Stimulated activated naive B cell treated with anti-CD40 and anti-IgM and Interleukin-4, amounts not matched to agents 10 μg/mL and 1 μg/mL and 100 μg/mL, for 72 hours (primary cell): ENCODE measurements at regions not wholly inside any gene's neighbourhood (a gene's known extent, or its start where the extent isn't known, plus 50 kb on each side); places are given as distances from the start of the nearest gene placed in this dataset.

Experiments used
- ATAC-seq, 2 donors: fragments of 150-1000 bp; cut with Tn5 transposase; replicated peaks; 2 replicates each; pipeline ENCODE4 v1.10.0; 2021; ENCODE audit warnings: moderate library complexity in 1 of 2
- DNase-seq: peaks from one replicate; pipeline ENCODE4 v3.0.0; 2021
- H3K27ac Mint-ChIP-seq: one replicate; pipeline ENCODE4 v1.8.0; 2022; ENCODE audit warnings: mild to moderate bottlenecking, mixed read lengths
- H3K27me3 Mint-ChIP-seq, 2 donors: one replicate each; pipeline ENCODE4 v1.8.0; 2022; ENCODE audit warnings: mixed read lengths in 2 of 2
- H3K36me3 Mint-ChIP-seq, 2 donors: one replicate each; pipeline ENCODE4 v1.8.0; 2022; ENCODE audit warnings: mixed read lengths in 2 of 2, mild to moderate bottlenecking in 1 of 2
- H3K4me1 Mint-ChIP-seq, 2 donors: one replicate each; pipeline ENCODE4 v1.8.0; 2022; ENCODE audit warnings: mixed read lengths in 2 of 2, mild to moderate bottlenecking in 1 of 2
- H3K4me3 Mint-ChIP-seq, 2 donors: one replicate each; pipeline ENCODE4 v1.8.0; 2022; ENCODE audit warnings: mild to moderate bottlenecking in 2 of 2, mixed read lengths in 2 of 2, moderate library complexity in 1 of 2
- H3K9me3 Mint-ChIP-seq, 2 donors: one replicate each; pipeline ENCODE4 v1.8.0; 2022; ENCODE audit warnings: mixed read lengths in 2 of 2, mild to moderate bottlenecking in 1 of 2

- Mint-ChIP-seq H3K4me1 (no peaks in the 10 kb centered on the region), H3K4me3 (no peak overlapping the region), H3K27ac (no peak overlapping the region), H3K9me3 (peaks cover 3 to 4% of the 10 kb centered on the region in 2 donors), H3K27me3 (no peaks in the 10 kb centered on the region), H3K36me3 (no peaks in the 10 kb centered on the region)
- DNase-seq: no peak
- ATAC-seq: no peak
Observed at GRCh38 chr6:93786474-93787330, 367.3 kb upstream of the EPHA7 start.

- Mint-ChIP-seq H3K27me3 (no peaks in the 10 kb centered on the region), H3K4me1 (no peaks in the 10 kb centered on the region), H3K27ac (no peak overlapping the region), H3K4me3 (no peak overlapping the region), H3K9me3 (peaks cover 3 to 4% of the 10 kb centered on the region in 2 donors), H3K36me3 (no peaks in the 10 kb centered on the region)
- DNase-seq (no peak), ATAC-seq (no peak)
Observed at GRCh38 chr6:93785694-93786030, 366.3 kb upstream of the EPHA7 start.

- H3K27ac Mint-ChIP-seq: no peak overlapping the region
- no peak overlapping the region for H3K4me3 Mint-ChIP-seq
- H3K4me1 Mint-ChIP-seq: no peaks in the 10 kb centered on the region
- no peak for DNase-seq
- ATAC-seq: no peak
- no peaks in the 10 kb centered on the region for H3K36me3 Mint-ChIP-seq
- no peaks in the 10 kb centered on the region for H3K27me3 Mint-ChIP-seq
- peaks cover 3 to 4% of the 10 kb centered on the region in 2 donors for H3K9me3 Mint-ChIP-seq
Observed at GRCh38 chr6:93784794-93785693, 365.7 kb upstream of the EPHA7 start.

GRCh38 chr6:93779086-93779841 is 359.9 kb upstream of the EPHA7 start:
- DNase-seq (no peak), ATAC-seq (no peak)
- Mint-ChIP-seq H3K4me3 (no peak overlapping the region), H3K27me3 (no peaks in the 10 kb centered on the region), H3K36me3 (no peaks in the 10 kb centered on the region), H3K4me1 (no peaks in the 10 kb centered on the region), H3K27ac (no peak overlapping the region), H3K9me3 (no peaks in the 10 kb centered on the region)

GRCh38 chr6:93759190-93759589 is 339.8 kb upstream of the EPHA7 start:
- Mint-ChIP-seq H3K4me1 (no peaks in the 10 kb centered on the region), H3K36me3 (no peaks in the 10 kb centered on the region), H3K9me3 (no peaks in the 10 kb centered on the region), H3K4me3 (no peak overlapping the region), H3K27me3 (no peaks in the 10 kb centered on the region), H3K27ac (no peak overlapping the region)
- no peak for ATAC-seq
- no peak for DNase-seq

- ATAC-seq (no peak), DNase-seq (no peak)
- H3K27ac Mint-ChIP-seq: no peak overlapping the region
- no peak overlapping the region for H3K4me3 Mint-ChIP-seq
- H3K36me3 Mint-ChIP-seq: no peaks in the 10 kb centered on the region
- H3K4me1 Mint-ChIP-seq: no peaks in the 10 kb centered on the region
- H3K27me3 Mint-ChIP-seq: no peaks in the 10 kb centered on the region
- H3K9me3 Mint-ChIP-seq: no peaks in the 10 kb centered on the region
Observed at GRCh38 chr6:93751969-93752368, 332.6 kb upstream of the EPHA7 start.

GRCh38 chr6:93749930-93750329 is 330.6 kb upstream of the EPHA7 start:
- H3K27ac Mint-ChIP-seq: no peak overlapping the region
- no peaks in the 10 kb centered on the region for H3K9me3 Mint-ChIP-seq
- DNase-seq: no peak
- no peaks in the 10 kb centered on the region for H3K36me3 Mint-ChIP-seq
- no peak for ATAC-seq
- no peaks in the 10 kb centered on the region for H3K27me3 Mint-ChIP-seq
- H3K4me3 Mint-ChIP-seq: no peak overlapping the region
- no peaks in the 10 kb centered on the region for H3K4me1 Mint-ChIP-seq

GRCh38 chr6:93749191-93749590 is 329.8 kb upstream of the EPHA7 start:
- no peaks in the 10 kb centered on the region for H3K36me3 Mint-ChIP-seq
- DNase-seq (no peak), ATAC-seq (no peak)
- H3K9me3 Mint-ChIP-seq: no peaks in the 10 kb centered on the region
- H3K4me3 Mint-ChIP-seq: no peak overlapping the region
- no peaks in the 10 kb centered on the region for H3K4me1 Mint-ChIP-seq
- no peaks in the 10 kb centered on the region for H3K27me3 Mint-ChIP-seq
- H3K27ac Mint-ChIP-seq: no peak overlapping the region

GRCh38 chr6:93746892-93747291 is 327.5 kb upstream of the EPHA7 start:
- Mint-ChIP-seq H3K4me1 (no peaks in the 10 kb centered on the region), H3K27me3 (no peaks in the 10 kb centered on the region), H3K4me3 (no peak overlapping the region), H3K9me3 (peaks cover 0 to 4% of the 10 kb centered on the region in 2 donors), H3K36me3 (no peaks in the 10 kb centered on the region), H3K27ac (no peak overlapping the region)
- DNase-seq (no peak), ATAC-seq (no peak)

GRCh38 chr6:93745306-93745705 is 325.9 kb upstream of the EPHA7 start:
- DNase-seq: no peak
- Mint-ChIP-seq H3K9me3 (peaks cover 2 to 4% of the 10 kb centered on the region in 2 donors), H3K36me3 (no peaks in the 10 kb centered on the region), H3K27me3 (no peaks in the 10 kb centered on the region), H3K4me3 (no peak overlapping the region), H3K4me1 (no peaks in the 10 kb centered on the region), H3K27ac (no peak overlapping the region)
- ATAC-seq: no peak

GRCh38 chr6:93735099-93735498 is 315.7 kb upstream of the EPHA7 start:
- no peak for ATAC-seq
- peaks cover 0 to 2% of the 10 kb centered on the region in 2 donors for H3K4me1 Mint-ChIP-seq
- H3K27ac Mint-ChIP-seq: no peak overlapping the region
- H3K4me3 Mint-ChIP-seq: no peak overlapping the region
- H3K9me3 Mint-ChIP-seq: peaks cover 0 to 4% of the 10 kb centered on the region in 2 donors
- DNase-seq: no peak
- H3K36me3 Mint-ChIP-seq: no peaks in the 10 kb centered on the region
- no peaks in the 10 kb centered on the region for H3K27me3 Mint-ChIP-seq

GRCh38 chr6:93731306-93731705 is 311.9 kb upstream of the EPHA7 start:
- Mint-ChIP-seq H3K27me3 (no peaks in the 10 kb centered on the region), H3K27ac (no peak overlapping the region), H3K36me3 (no peaks in the 10 kb centered on the region), H3K4me1 (peaks cover 0 to 2% of the 10 kb centered on the region in 2 donors), H3K9me3 (peaks cover 2 to 4% of the 10 kb centered on the region in 2 donors), H3K4me3 (no peak overlapping the region)
- ATAC-seq (no peak), DNase-seq (no peak)

GRCh38 chr6:93728150-93728549 is 308.8 kb upstream of the EPHA7 start:
- H3K4me1 Mint-ChIP-seq: peaks cover 0 to 2% of the 10 kb centered on the region in 2 donors
- no peak for DNase-seq
- H3K36me3 Mint-ChIP-seq: no peaks in the 10 kb centered on the region
- no peak for ATAC-seq
- no peak overlapping the region for H3K27ac Mint-ChIP-seq
- peaks cover 4 to 7% of the 10 kb centered on the region in 2 donors for H3K9me3 Mint-ChIP-seq
- no peak overlapping the region for H3K4me3 Mint-ChIP-seq
- no peaks in the 10 kb centered on the region for H3K27me3 Mint-ChIP-seq

- ATAC-seq: no peak
Observed at GRCh38 chr6:93727447-93727846, 308.1 kb upstream of the EPHA7 start.

More at GRCh38 chr6:93727447-93727846, 308.1 kb upstream of the EPHA7 start:
- Mint-ChIP-seq H3K27ac (no peak overlapping the region), H3K36me3 (no peaks in the 10 kb centered on the region), H3K9me3 (peaks cover 4 to 7% of the 10 kb centered on the region in 2 donors), H3K4me1 (peaks cover 0 to 2% of the 10 kb centered on the region in 2 donors), H3K27me3 (no peaks in the 10 kb centered on the region), H3K4me3 (no peak overlapping the region)
- no peak for DNase-seq
